Heart left ventricle (tissue), 16 donors: ENCODE measurements at regions not wholly inside any gene's neighbourhood (a gene's known extent, or its start where the extent isn't known, plus 50 kb on each side); places are given as distances from the start of the nearest gene placed in this dataset.

Source experiments
- ATAC-seq, 4 donors: fragments of 200-7000 bp; cut with Tn5 transposase; one replicate each; pipeline ENCODE4 v1.9.1; 2020 to 2022; ENCODE audit warnings: moderate library complexity in 4 of 4, mild to moderate bottlenecking in 3 of 4, moderate number of reproducible peaks in 1 of 4
- DNase-seq, 5 donors: peaks; one replicate each; pipeline ENCODE4 v3.0.0-alpha.2; 2020
- H3K27ac ChIP-seq, 12 donors: fragments of 200-600 bp; sonication (generic) in 4 of 12; one replicate each; pipeline versions ENCODE4 v1.5.0 to v1.8.0; 2016 to 2022; ENCODE audit warnings: mild to moderate bottlenecking in 2 of 12
- H3K27me3 ChIP-seq, 9 donors: fragments of 200-600 bp; sonication (generic) in 2 of 9; one replicate each; pipeline versions ENCODE4 v1.5.1 to v1.8.0; 2016 to 2022; ENCODE audit warnings: mild to moderate bottlenecking in 3 of 9
- H3K36me3 ChIP-seq, 9 donors: fragments of 200-600 bp; sonication (generic) in 2 of 9; one replicate each; pipeline versions ENCODE4 v1.5.0 to v1.8.0; 2018 to 2022; ENCODE audit warnings: mild to moderate bottlenecking in 2 of 9
- H3K4me1 ChIP-seq, 12 donors: fragments of 200-600 bp; sonication (generic) in 4 of 12; one replicate each; pipeline versions ENCODE4 v1.5.0 to v1.8.0; 2016 to 2022; ENCODE audit warnings: mild to moderate bottlenecking in 3 of 12
- H3K4me3 ChIP-seq, 12 donors: fragments of 200-600 bp; sonication (generic) in 4 of 12; one replicate each; pipeline versions ENCODE4 v1.5.0 to v1.8.0; 2017 to 2022; ENCODE audit warnings: mild to moderate bottlenecking in 9 of 12, moderate library complexity in 4 of 12
- H3K9me3 ChIP-seq, 12 donors: fragments of 200-600 bp; sonication (generic) in 4 of 12; one replicate each; pipeline versions ENCODE4 v1.5.0 to v1.8.0; 2016 to 2022; ENCODE audit warnings: mild to moderate bottlenecking in 1 of 12
- POLR2A ChIP-seq, 2 donors: fragments of 450-650 bp; IDR thresholded peaks; one replicate each; pipeline ENCODE4 v1.6.1; 2017; ENCODE audit warnings: antibody characterized with exemption in 2 of 2, mild to moderate bottlenecking in 2 of 2, moderate library complexity in 2 of 2
- WGBS, 4 donors: extraction: QIAGEN DNeasy Blood & Tissue Kit in 2 of 4; methylation state at CpG; one replicate each; pipeline versions ENCODE4 v1.1.5 to v1.1.7; 2013 to 2018; 5-methylcytosine and 5-hydroxymethylcytosine counted together
- intact Hi-C, 10 donors: fragments of 100-400 bp; cut with DNase I; formaldehyde crosslinking; loops; one replicate each; pipeline versions ENCODE4 v1.11.1 to v1.14.2; 2022
- TF ChIP-seq, protein P1 (sequence below), 12 donors: fragments of 200-600 bp; sonication (generic) in 4 of 12; IDR thresholded peaks; one replicate each; pipeline versions ENCODE4 v1.5.0 to v1.8.0; 2018 to 2022; ENCODE audit warnings: antibody characterized with exemption in 12 of 12, mild to moderate bottlenecking in 5 of 12
- donor health status: ischemic (EF 13 %, LVEDD 7.1; RV severe dilation, severe dysfunction).
- donor health status: healthy with polysubstance abuse.
- donor health status: DM: no; HTN: yes; CAD: no.
- donor health status: DM: no; HTN: no; CAD: no.
- donor health status: ischemic (EF 25% LVEDD 6.9; RV normal size, moderate dysfunction).
- donor health status: ischemic (EF 25% LVEDD 5.7; RV mildly dilated, moderate dysfunction).
- donor health status: healthy.
- donor health status: DM: yes; HTN: yes; CAD: no.
- donor health status: ischemic (EF 35%, LVEDD 5.7; RV mildly dilated, moderate dysfunction).
- donor health status: nonischemic (EF 11% LVEDD 7.7; RV severe dilation, severe dysfunction).
- donor health status: DM: yes; HTN: yes; CAD: no.
- donor health status: PGD.
- donor health status: ischemic (EF 29% LVEDD 5.4; RV normal size, mild dysfunction).
- donor health status: nonischemic (EF 23%, LVEDD 6.1; RV moderate dilation, normal function).

DNA sequence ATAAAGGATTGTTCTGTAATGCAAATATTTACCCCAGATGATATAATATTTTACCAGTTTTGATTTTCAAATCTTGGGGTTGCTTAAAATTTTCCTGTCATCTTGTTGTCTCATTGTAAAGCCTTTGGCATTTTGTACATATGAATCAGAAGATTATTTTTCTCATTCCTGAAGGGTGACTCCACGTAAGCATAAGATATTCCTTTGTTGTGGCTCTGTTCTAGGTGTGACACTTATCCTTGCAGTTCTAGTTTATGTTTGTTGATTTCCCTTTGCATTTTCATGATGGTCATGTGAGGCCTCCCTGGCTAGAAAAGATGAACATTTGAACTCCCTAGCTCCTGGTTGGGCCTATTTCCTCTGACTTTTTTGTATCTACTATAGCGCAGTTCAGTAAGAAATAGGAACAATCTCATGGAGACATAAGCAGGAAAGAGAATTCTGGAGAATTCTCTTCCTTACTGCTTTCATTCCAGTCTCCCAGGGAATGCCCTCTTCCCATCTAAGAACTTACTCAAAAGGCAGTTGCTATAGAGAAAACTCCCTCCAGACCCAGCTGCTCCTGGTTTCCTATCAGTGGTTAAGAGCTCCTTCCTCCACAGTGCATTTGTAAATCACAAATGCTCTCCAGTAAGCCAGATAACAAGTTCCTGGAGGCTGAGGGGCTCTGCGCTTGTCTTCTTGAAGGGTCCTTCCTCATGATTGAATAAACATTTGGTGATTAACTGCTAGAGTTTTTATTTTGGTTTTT is 124.7 kb downstream of the WNT5A start:
- Histone ChIP-seq H3K4me1 (no peaks in the 10 kb centered on the region), H3K4me3 (no peak overlapping the region), H3K9me3 (no peaks in the 10 kb centered on the region), H3K36me3 (no peaks in the 10 kb centered on the region), H3K27me3 (no peaks in the 10 kb centered on the region), H3K27ac (no peak overlapping the region)
- 71 to 82% (median 76%) methylated on average over 3 of the region's 3 CpGs for WGBS, 4 donors
- ATAC-seq, result no peak
- DNase-seq, result no peak
- TF ChIP-seq, protein P1, sequence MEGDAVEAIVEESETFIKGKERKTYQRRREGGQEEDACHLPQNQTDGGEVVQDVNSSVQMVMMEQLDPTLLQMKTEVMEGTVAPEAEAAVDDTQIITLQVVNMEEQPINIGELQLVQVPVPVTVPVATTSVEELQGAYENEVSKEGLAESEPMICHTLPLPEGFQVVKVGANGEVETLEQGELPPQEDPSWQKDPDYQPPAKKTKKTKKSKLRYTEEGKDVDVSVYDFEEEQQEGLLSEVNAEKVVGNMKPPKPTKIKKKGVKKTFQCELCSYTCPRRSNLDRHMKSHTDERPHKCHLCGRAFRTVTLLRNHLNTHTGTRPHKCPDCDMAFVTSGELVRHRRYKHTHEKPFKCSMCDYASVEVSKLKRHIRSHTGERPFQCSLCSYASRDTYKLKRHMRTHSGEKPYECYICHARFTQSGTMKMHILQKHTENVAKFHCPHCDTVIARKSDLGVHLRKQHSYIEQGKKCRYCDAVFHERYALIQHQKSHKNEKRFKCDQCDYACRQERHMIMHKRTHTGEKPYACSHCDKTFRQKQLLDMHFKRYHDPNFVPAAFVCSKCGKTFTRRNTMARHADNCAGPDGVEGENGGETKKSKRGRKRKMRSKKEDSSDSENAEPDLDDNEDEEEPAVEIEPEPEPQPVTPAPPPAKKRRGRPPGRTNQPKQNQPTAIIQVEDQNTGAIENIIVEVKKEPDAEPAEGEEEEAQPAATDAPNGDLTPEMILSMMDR (IDR thresholded peaks at IDR 0.05), result no peak
- TF ChIP-seq POLR2A (IDR thresholded peaks at IDR 0.05), result no peak
- intact Hi-C loops, result no loop called here

DNA sequence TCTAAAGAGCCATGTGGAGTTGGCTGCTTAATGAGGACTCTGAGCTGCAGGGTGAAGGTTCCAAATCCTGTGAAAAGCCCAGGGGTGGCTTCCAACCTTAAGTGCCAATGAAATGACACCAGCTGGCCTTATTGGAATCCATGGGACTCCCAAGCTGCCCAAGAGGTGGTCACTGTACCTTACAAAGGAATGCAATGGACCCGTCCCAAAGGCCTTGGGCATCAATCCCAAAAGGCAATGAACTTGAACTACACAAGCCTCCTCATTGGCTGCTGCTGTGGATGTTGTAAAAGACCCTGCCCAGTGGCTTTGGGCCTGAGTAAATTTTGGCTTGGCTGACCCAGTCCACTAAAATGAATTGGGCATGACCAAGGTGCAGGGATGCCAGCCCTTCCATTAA is 129.3 kb downstream of the WNT5A start:
- no peaks in the 10 kb centered on the region for H3K4me1 ChIP-seq
- no peak for ATAC-seq
- H3K36me3 ChIP-seq, result no peaks in the 10 kb centered on the region
- intact Hi-C loops, result no loop called here
- WGBS, 4 donors, result 79 to 88% (median 85%) methylated on average over 1 of the region's 1 CpG
- DNase-seq, result no peak
- no peak overlapping the region for H3K27ac ChIP-seq
- TF ChIP-seq POLR2A (IDR thresholded peaks at IDR 0.05), result no peak
- TF ChIP-seq, protein P1 (IDR thresholded peaks at IDR 0.05), result no peak
- no peaks in the 10 kb centered on the region for H3K9me3 ChIP-seq
- H3K27me3 ChIP-seq, result no peaks in the 10 kb centered on the region
- H3K4me3 ChIP-seq, result no peak overlapping the region

DNA sequence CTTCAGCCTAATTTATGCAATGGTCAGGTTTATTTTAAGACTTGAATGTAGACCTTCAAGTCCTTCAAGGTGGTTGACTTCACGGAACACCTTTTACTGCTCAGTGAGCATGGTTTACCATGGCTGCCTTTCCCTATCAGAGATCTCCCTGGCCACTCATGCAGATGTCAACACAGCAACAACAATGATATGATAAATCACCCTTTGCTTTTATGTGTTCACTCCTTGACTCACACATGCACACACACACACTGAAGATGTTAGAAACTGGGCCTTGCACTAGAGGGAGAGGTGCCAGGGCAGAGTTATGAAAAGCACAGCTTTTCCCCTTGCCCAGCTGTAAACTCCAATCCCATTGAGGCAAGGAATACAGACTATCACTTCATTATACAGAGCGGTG is 134.4 kb downstream of the WNT5A start:
- Histone ChIP-seq H3K36me3 (no peaks in the 10 kb centered on the region), H3K4me3 (no peak overlapping the region), H3K9me3 (no peaks in the 10 kb centered on the region), H3K27me3 (no peaks in the 10 kb centered on the region), H3K27ac (no peak overlapping the region), H3K4me1 (no peaks in the 10 kb centered on the region)
- 76 to 94% (median 89%) methylated on average over 2 of the region's 2 CpGs for WGBS, 4 donors
- ATAC-seq (no peak), DNase-seq (no peak)
- intact Hi-C loops, result loop anchor here in 1 of 10 donors (5.0 kb wide), 1 partner anchor 515 kb away; no protein-coding TSS in a partner anchor
- TF ChIP-seq, protein P1 (IDR thresholded peaks at IDR 0.05), result no peak
- no peak for TF ChIP-seq POLR2A (IDR thresholded peaks at IDR 0.05)

DNA sequence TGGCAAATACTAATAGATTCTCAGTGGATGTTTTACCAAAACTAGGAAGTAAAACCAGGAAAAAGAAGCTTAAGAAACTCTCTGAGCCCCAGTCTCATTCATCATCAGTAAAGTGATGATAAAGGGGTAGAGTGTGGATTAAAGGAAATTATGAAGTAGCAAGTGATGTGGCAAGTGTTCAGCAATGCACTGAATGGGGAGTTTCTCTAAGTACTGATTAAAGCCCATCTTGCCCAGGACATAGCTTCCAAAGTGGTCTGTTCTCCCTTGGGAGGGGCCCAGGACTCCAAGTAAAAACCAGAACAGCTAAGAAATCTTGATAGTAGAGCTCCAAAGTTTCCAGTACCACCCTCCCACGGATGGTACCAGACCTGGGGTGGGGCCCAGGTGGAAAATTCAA is 137.3 kb downstream of the WNT5A start:
- Histone ChIP-seq H3K4me1 (no peaks in the 10 kb centered on the region), H3K27me3 (no peaks in the 10 kb centered on the region)
- WGBS, 4 donors, result 27 to 33% (median 32%) methylated on average over 1 of the region's 1 CpG

More for the DNA sequence above, 137.3 kb downstream of the WNT5A start:
- Histone ChIP-seq H3K4me3 (no peak overlapping the region), H3K27ac (no peak overlapping the region), H3K9me3 (no peaks in the 10 kb centered on the region), H3K36me3 (no peaks in the 10 kb centered on the region)
- intact Hi-C loops, result loop anchor here in 1 of 10 donors (5.0 kb wide), 1 partner anchor 517 kb away; no protein-coding TSS in a partner anchor
- DNase-seq (no peak), ATAC-seq (no peak)
- no peak for TF ChIP-seq POLR2A (IDR thresholded peaks at IDR 0.05)
- TF ChIP-seq, protein P1 (IDR thresholded peaks at IDR 0.05), result no peak
